ENCODE measurements at regions not wholly inside any gene's neighbourhood (a gene's known extent, or its start where the extent isn't known, plus 50 kb on each side); places are given as distances from the start of the nearest gene placed in this dataset.
A peak's percentile ranks its signal among the peaks of the same experiment; 100 is the strongest.

- Histone ChIP-seq H3K9ac (no peak overlapping the region), H3K9me2 (no peaks in the 10 kb centered on the region), H3K27me3 (ENCODE audit: insufficient read depth) (no peaks in the 10 kb centered on the region), H3K79me2 (ENCODE audit: insufficient read depth) (no peaks in the 10 kb centered on the region), H3K27ac (ENCODE audit: low read depth in 2 of 2, low read length in 1 of 2) (peak overlapping the region in 1 of 2 experiments; percentile 11; a peak in 1 of 4 replicates), H2AFZ (ENCODE audit: low read depth) (0 out of 2 replicates have a peak overlapping the region, but pooled peaks have one; percentile 34), H3K4me3 (ENCODE audit: low read depth in 2 of 2, low read length in 1 of 2) (no peak overlapping the region), H3K4me2 (no peak overlapping the region), H3K4me1 (ENCODE audit: control insufficient read depth in 1 of 2, insufficient read depth in 2 of 2, low read depth in 1 of 2, low read length in 1 of 2) (no peaks in the 10 kb centered on the region), H4K20me1 (ENCODE audit: insufficient read depth) (no peaks in the 10 kb centered on the region), H3F3A (replicated peaks; ENCODE audit: insufficient read depth) (no peaks in the 10 kb centered on the region), H3K9me3 (no peaks in the 10 kb centered on the region), H3K36me3 (replicated peaks in 1 of 2; ENCODE audit: control insufficient read depth in 1 of 2, insufficient read depth in 2 of 2, low read length in 1 of 2) (no peaks in the 10 kb centered on the region)
- DNase-seq = no peak
- ChIA-PET CTCF (no interaction called here), POLR2A (no interaction called here)
- WGBS (ENCODE audit: low lambda C conversion rate) = 75% methylated on average over 5 of the region's 5 CpGs
- TF ChIP-seq, protein P1, sequence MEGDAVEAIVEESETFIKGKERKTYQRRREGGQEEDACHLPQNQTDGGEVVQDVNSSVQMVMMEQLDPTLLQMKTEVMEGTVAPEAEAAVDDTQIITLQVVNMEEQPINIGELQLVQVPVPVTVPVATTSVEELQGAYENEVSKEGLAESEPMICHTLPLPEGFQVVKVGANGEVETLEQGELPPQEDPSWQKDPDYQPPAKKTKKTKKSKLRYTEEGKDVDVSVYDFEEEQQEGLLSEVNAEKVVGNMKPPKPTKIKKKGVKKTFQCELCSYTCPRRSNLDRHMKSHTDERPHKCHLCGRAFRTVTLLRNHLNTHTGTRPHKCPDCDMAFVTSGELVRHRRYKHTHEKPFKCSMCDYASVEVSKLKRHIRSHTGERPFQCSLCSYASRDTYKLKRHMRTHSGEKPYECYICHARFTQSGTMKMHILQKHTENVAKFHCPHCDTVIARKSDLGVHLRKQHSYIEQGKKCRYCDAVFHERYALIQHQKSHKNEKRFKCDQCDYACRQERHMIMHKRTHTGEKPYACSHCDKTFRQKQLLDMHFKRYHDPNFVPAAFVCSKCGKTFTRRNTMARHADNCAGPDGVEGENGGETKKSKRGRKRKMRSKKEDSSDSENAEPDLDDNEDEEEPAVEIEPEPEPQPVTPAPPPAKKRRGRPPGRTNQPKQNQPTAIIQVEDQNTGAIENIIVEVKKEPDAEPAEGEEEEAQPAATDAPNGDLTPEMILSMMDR (IDR thresholded peaks at IDR 0.05) = no peak
- no peak for TF ChIP-seq FOXJ3 (CRISPR knock-in tag; IDR thresholded peaks at IDR 0.05)
- TF ChIP-seq MAX (IDR thresholded peaks at IDR 0.05; ENCODE audit: low read depth) = no peak
- no peak for TF ChIP-seq NFIC (IDR thresholded peaks at IDR 0.05; ENCODE audit: borderline replicate concordance)
- TF ChIP-seq SMC3 (IDR thresholded peaks at IDR 0.05; ENCODE audit: low read depth, low read length) = no peak
- TF ChIP-seq, protein P2, sequence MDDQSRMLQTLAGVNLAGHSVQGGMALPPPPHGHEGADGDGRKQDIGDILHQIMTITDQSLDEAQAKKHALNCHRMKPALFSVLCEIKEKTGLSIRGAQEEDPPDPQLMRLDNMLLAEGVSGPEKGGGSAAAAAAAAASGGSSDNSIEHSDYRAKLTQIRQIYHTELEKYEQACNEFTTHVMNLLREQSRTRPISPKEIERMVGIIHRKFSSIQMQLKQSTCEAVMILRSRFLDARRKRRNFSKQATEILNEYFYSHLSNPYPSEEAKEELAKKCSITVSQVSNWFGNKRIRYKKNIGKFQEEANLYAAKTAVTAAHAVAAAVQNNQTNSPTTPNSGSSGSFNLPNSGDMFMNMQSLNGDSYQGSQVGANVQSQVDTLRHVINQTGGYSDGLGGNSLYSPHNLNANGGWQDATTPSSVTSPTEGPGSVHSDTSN (IDR thresholded peaks at IDR 0.05) = no peak
- no peak for TF ChIP-seq JUND (IDR thresholded peaks at IDR 0.05)
- TF ChIP-seq ELF1 (IDR thresholded peaks at IDR 0.05) = no peak
- TF ChIP-seq CHD2 (IDR thresholded peaks at IDR 0.05; ENCODE audit: low read length, partially characterized antibody) = no peak
- TF ChIP-seq SIN3A (IDR thresholded peaks at IDR 0.05; ENCODE audit: borderline replicate concordance, low read depth, low read length) = no peak
- no peak for TF ChIP-seq POLR2AphosphoS5 (IDR thresholded peaks at IDR 0.05; ENCODE audit: low read depth, low read length)
- TF ChIP-seq RCOR1 (IDR thresholded peaks at IDR 0.05; ENCODE audit: low read length) = no peak
- no peak for TF ChIP-seq RXRA (IDR thresholded peaks at IDR 0.05; ENCODE audit: borderline replicate concordance, low read depth)
- TF ChIP-seq FOSL2 (IDR thresholded peaks at IDR 0.05; ENCODE audit: borderline replicate concordance, low read depth) = no peak
- no peak for TF ChIP-seq GATA2 (CRISPR knock-in tag; IDR thresholded peaks at IDR 0.05)
- TF ChIP-seq, protein P3, sequence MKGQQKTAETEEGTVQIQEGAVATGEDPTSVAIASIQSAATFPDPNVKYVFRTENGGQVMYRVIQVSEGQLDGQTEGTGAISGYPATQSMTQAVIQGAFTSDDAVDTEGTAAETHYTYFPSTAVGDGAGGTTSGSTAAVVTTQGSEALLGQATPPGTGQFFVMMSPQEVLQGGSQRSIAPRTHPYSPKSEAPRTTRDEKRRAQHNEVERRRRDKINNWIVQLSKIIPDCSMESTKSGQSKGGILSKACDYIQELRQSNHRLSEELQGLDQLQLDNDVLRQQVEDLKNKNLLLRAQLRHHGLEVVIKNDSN (IDR thresholded peaks at IDR 0.05; ENCODE audit: borderline replicate concordance, low read depth) = no peak
- TF ChIP-seq, protein P4, sequence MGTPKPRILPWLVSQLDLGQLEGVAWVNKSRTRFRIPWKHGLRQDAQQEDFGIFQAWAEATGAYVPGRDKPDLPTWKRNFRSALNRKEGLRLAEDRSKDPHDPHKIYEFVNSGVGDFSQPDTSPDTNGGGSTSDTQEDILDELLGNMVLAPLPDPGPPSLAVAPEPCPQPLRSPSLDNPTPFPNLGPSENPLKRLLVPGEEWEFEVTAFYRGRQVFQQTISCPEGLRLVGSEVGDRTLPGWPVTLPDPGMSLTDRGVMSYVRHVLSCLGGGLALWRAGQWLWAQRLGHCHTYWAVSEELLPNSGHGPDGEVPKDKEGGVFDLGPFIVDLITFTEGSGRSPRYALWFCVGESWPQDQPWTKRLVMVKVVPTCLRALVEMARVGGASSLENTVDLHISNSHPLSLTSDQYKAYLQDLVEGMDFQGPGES (IDR thresholded peaks at IDR 0.05; ENCODE audit: low read depth, low read length) = no peak
Observed at GRCh38 chr9:13020146-13021040, 245.6 kb downstream of the LURAP1L start.
